ENCODE measurements at regions not wholly inside any gene's neighbourhood (a gene's known extent, or its start where the extent isn't known, plus 50 kb on each side); places are given as distances from the start of the nearest gene placed in this dataset.

GRCh38 chr2:88239781-88240180 is 69.6 kb downstream of the THNSL2 start:
- CTCF ChIA-PET: no interaction called here
- H3K4me3 ChIP-seq (ENCODE audit: low read depth, low read length): no peak overlapping the region
- DNase-seq (ENCODE audit: low read depth, low spot score): no peak
- no peak for TF ChIP-seq CTCF (IDR thresholded peaks at IDR 0.05; ENCODE audit: insufficient read depth, low read length, missing control alignments)
- POLR2A ChIA-PET: no interaction called here

GRCh38 chr2:88236666-88237065 is 66.5 kb downstream of the THNSL2 start:
- ChIA-PET POLR2A (no interaction called here), CTCF (no interaction called here)
- TF ChIP-seq CTCF (IDR thresholded peaks at IDR 0.05; ENCODE audit: insufficient read depth, low read length, missing control alignments): no peak
- no peak for DNase-seq (ENCODE audit: low read depth, low spot score)
- H3K4me3 ChIP-seq (ENCODE audit: low read depth, low read length): no peak overlapping the region
